HG02870 (cell line): ENCODE measurements at regions not wholly inside any gene's neighbourhood (a gene's known extent, or its start where the extent isn't known, plus 50 kb on each side); places are given as distances from the start of the nearest gene placed in this dataset.

Source experiments
- ATAC-seq: cut with Tn5 transposase; IDR thresholded peaks from one replicate; pipeline ENCODE4 v1.9.1; 2021; ENCODE audit warnings: mild to moderate bottlenecking, moderate library complexity; ENCODE audit not compliant: unreplicated experiment

DNA sequence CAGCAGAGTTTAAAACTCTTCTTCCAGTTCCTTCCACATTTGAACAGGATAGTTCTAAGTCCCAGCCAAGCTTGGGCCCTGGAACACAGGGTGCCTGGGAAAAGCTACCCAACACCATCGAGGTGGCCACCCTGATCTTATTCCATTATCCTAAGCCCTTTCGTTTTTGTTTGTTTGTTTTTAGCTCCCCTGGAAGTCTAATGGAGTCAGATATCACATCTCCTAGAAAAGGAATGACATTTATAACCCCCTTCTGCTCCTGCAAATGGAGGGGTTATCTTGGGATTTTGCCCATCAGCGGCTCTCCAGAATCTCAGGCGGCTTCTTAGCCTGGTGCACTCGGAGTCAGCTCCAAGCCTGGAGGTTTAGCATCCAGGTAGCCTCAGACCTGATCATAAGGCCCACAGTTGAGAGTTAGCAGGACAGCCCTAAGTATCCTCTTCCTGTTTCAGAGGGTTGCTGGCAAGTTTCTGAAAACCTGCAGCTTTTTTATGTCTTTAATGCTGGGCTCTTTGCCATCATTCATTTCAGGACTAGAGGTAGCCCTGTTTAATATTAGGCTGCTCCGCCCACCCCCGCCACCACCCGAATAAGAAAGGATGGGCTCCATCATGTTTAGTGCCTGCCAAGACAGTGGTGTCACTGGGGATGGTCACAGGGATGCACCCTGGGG lies 230.0 kb upstream of the LNX1 start:
- no peak for ATAC-seq

DNA sequence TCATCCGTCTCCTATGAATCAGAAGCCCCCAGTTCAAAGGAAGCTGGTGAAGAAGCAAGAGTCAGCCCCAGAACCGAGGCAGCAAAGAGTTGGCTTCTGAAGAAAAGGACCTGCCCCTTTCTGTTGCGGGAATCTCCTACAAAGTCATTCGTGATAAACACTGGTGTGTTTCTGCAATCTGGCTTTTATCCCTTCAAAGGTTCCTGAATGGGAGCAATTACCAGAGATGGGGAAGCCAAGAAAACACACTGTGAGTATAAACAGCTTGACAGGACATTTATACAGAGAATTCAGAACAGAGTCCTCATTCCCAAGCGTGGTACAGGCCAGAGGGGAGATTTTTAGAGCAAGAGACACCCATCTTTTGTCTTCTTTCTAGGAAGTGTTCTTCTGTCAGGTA lies 226.8 kb upstream of the LNX1 start:
- no peak for ATAC-seq

- ATAC-seq = no peak
Observed at GRCh38 chr4:53816561-53816960, 225.3 kb upstream of the LNX1 start.

GRCh38 chr4:53815281-53815680 lies 224.0 kb upstream of the LNX1 start:
- no peak for ATAC-seq

DNA sequence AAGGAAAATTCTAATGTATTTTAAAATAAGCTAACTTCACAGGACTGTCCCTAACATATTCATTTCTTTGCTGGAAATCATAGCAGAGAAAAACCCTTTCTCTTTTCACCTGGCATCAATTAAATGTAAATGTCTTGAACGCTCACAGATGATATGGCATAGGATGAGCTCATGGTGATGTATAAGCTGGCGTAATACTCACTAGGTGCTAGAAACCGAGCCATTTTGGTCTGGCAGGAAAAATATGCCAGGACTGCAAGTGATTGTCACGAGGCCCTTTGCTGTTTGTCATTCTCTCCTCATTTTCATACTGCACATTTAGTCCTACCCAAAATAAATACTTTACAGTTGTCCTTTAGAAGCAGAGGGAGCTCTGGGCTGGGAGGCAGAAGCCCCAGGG lies 222.7 kb upstream of the LNX1 start:
- ATAC-seq = no peak

- no peak for ATAC-seq
Observed at GRCh38 chr4:53810643-53811042, 219.4 kb upstream of the LNX1 start.

- ATAC-seq = no peak
Observed at GRCh38 chr4:53809816-53810215, 218.5 kb upstream of the LNX1 start.

DNA sequence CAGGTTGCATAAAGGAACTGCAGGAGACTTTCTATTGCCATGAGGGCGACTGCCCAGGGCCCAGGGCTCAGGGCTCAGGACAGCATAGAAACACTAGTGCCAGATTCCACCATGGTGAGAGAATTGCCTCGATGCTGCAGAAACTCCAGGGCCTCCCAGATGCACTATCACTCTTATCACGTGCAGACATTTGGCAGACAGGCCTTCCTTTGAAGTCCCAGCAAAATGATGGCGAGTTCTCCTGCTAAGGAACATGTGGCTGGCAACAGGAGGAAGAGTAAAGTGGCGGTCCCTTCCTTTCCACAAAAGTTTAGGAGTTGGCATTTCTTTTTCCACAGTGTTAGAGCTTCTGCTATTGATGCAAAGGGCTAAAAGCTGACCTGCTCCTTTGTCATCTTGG lies 214.0 kb upstream of the LNX1 start:
- ATAC-seq = no peak

DNA sequence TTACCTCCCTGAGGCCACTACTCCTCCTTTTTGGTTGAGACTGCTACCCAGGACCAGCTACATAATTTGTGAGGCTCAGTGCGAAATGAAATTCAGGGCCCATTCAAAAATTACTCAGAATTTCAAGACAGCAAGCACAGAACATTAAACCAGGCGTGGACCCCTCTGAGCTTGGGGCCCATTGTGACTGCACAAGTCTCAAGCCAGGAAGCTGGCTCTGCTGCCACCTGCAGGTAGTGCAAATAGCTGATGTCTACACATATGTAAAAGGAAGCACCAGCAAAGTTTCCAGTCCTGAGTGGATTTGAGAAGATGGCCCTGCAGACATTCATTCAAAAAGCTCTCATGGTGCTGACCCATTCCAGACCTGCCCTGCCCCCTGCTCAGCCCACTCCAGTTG lies 213.4 kb upstream of the LNX1 start:
- ATAC-seq = peak; percentile 65

GRCh38 chr4:53802500-53802899 lies 211.2 kb upstream of the LNX1 start:
- no peak for ATAC-seq

- no peak for ATAC-seq
Observed at GRCh38 chr4:53801373-53801772, 210.1 kb upstream of the LNX1 start.

- ATAC-seq = no peak
Observed at GRCh38 chr4:53800741-53801140, 209.5 kb upstream of the LNX1 start.

DNA sequence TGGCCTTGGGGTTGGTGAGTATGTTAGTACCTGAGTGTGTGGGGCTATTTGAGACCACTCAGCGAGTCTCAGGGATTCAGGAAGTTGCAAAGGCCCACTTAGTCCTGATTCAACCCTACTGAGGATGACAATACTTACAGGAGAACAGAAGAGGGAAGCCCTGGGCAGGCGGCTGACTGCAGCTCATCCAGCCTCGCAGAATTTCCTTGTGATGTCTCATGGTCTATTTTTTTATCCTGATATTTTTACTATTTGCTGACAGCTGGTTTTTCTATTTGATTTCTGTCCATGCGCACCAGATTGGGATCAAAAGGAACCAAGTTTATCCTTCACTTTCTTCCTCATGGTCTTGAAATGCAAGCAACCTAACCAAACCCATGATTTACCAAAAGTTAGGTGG lies 201.8 kb upstream of the LNX1 start:
- no peak for ATAC-seq

DNA sequence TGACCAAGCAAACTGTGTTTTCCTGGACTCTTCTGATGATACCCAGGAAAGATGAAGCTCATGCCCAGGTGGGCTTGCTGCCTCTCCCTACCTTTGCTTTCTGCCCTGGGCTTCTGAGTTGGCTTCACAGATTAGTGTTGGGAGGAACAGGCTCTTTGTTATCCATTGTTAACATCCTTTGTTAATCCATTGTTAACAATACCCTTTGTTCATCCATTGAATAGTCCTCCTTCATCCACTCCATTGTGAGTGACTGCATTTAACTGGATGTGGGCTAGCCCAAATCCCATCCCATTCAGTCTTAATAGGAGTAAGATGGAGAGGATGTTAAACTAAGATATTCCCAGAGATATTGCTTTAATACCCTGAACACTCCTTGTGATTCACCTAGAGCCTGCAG lies 199.0 kb upstream of the LNX1 start:
- no peak for ATAC-seq

- ATAC-seq = no peak
Observed at GRCh38 chr4:53788621-53789020, 197.3 kb upstream of the LNX1 start.

- no peak for ATAC-seq
Observed at GRCh38 chr4:53788011-53788410, 196.7 kb upstream of the LNX1 start.

GRCh38 chr4:53786632-53787031 lies 195.3 kb upstream of the LNX1 start:
- no peak for ATAC-seq

GRCh38 chr4:53785996-53786395 lies 194.7 kb upstream of the LNX1 start:
- no peak for ATAC-seq

DNA sequence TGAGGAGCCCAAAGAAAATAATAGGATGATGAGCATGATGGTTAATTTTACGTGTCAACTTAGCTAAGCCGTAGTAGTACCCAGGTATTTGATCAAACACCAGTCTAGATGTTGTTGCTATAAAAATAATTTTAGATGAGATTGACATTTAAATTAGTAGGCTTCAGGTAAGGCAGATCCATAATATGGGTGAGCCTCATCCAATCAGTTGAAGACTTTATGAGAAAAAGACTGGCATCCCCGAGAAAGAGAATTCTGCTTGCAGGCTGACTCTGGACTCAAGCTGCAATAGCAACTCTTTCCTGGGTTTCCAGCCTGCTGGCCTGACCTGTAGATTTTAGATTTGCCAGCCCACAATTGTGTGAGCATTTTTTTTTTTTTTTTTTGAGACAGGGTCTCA lies 192.8 kb upstream of the LNX1 start:
- ATAC-seq = no peak

GRCh38 chr4:53783208-53783859 lies 192.0 kb upstream of the LNX1 start:
- ATAC-seq = no peak

DNA sequence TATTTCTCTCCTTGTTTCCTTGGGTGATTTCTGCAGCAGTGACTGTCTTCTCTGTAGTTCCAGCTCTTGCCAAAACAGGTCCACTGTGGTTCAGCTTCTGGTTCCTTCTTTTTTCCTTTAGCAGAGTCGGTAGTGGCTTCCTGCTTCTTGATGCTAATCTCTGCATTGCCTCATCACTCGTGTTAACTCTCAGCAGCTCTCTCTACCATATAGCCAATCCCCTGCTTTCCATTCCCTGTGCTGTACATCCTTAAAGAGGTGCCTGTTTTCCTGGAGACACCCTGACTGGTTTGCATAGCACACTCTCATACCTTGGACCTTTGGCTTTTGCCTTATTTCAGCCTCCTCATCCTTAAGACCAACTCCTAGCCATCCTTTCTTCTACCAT lies 191.2 kb upstream of the LNX1 start:
- no peak for ATAC-seq

DNA sequence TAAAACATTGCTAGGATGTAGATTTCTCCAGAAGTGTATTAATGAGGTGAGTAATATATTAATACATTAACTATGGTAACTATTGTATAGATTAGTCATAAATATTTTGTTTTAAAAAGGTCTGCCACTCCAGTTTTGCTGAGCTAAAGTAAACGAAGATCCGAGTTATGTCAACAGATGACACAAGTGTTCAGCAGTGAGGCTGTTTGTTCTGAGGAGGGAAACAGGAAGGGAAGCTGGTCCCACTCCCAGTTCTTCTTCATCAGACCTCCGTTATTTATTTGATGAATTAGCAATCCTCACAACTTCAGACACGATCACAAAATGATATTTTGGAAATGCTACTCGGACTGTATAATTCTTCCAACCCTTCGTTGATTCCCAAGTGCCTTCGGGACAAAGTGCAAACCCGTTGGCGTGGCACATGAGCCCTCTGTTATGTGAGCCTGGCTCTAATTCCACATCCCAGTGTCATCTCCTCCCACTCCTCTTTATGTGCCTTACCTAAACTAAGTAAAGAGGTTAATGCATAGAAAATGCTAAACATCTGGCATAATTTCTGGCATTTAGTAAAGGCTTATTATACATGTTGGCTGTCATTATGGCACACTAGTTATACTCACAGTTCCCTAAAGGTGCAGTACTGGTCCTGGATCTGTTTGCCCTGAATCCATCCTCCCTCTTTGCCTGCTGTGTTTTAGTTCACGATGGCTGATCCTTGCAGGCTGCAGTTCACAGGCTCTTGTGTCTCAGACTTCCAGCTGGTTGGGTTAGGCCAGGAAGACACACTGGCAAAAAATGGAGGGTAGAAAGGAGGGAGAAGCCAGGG lies 190.6 kb upstream of the LNX1 start:
- no peak for ATAC-seq
